ENCODE measurements at regions not wholly inside any gene's neighbourhood (a gene's known extent, or its start where the extent isn't known, plus 50 kb on each side); places are given as distances from the start of the nearest gene placed in this dataset.

DNA sequence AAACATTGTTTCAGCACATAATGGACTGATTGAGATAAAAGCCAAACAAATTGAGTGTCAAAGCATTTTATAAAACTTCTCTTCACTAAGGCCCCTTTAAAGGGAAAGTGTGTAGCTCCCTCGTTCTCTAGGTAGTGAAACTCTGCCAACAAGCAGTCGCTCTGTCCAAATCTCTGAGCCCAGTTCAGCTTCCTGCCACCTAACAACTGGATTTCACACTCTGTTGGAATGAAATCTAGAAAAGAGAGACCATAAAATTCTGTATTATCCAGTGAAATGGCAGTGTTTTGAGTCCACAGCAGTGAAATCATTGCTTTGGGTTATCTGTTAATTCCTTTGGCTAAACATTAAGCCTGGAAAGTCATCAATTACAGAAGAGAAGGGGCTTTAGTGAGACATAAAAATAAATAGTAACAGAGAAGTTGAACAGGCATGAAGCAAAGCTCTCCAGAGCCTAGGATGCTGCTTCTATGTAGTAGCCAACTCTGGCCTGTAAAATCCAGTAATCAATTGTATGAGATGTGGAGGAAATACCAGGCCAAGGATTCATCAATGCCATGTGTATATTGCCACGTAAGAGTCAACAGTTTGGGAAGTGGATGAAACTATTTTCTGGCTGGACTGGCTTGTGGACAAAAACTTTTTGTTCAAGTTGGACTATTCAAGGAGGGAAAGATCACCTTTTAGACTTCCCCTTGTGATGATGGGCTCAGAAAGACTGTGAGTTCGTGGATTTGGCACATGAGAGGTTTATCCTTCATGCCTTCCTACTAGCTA lies 122.5 kb downstream of the WIF1 start:
- DNase-seq (no peak), ATAC-seq (peak; percentile 64 to 84)
- Histone ChIP-seq H3K36me3 (no peaks in the 10 kb centered on the region), H3K4me1 (peaks cover 15% of the 10 kb centered on the region), H3K27ac (peak overlapping the region; percentile 62), H3K9me3 (no peaks in the 10 kb centered on the region), H3K4me3 (no peak overlapping the region), H3K27me3 (ENCODE audit: low read depth) (no peaks in the 10 kb centered on the region)
- TF ChIP-seq, protein P1, sequence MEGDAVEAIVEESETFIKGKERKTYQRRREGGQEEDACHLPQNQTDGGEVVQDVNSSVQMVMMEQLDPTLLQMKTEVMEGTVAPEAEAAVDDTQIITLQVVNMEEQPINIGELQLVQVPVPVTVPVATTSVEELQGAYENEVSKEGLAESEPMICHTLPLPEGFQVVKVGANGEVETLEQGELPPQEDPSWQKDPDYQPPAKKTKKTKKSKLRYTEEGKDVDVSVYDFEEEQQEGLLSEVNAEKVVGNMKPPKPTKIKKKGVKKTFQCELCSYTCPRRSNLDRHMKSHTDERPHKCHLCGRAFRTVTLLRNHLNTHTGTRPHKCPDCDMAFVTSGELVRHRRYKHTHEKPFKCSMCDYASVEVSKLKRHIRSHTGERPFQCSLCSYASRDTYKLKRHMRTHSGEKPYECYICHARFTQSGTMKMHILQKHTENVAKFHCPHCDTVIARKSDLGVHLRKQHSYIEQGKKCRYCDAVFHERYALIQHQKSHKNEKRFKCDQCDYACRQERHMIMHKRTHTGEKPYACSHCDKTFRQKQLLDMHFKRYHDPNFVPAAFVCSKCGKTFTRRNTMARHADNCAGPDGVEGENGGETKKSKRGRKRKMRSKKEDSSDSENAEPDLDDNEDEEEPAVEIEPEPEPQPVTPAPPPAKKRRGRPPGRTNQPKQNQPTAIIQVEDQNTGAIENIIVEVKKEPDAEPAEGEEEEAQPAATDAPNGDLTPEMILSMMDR (IDR thresholded peaks at IDR 0.05), result no peak
- intact Hi-C loops (cut with DNase I), result no loop called here

- ATAC-seq, result peak in 1 of 2 donors; percentile 62
- H3K27ac ChIP-seq, result peak overlapping the region; percentile 53
- no peaks in the 10 kb centered on the region for H3K27me3 ChIP-seq (ENCODE audit: low read depth)
- TF ChIP-seq, protein P1 (IDR thresholded peaks at IDR 0.05), result no peak
- no peak overlapping the region for H3K4me3 ChIP-seq
- no peak for DNase-seq
- no peaks in the 10 kb centered on the region for H3K9me3 ChIP-seq
- no peaks in the 10 kb centered on the region for H3K36me3 ChIP-seq
- intact Hi-C loops (cut with DNase I), result no loop called here
- H3K4me1 ChIP-seq, result peaks cover 15% of the 10 kb centered on the region
These were observed 122.0 kb downstream of the WIF1 start for GRCh38 chr12:64999148-64999425.

Measured in lower lobe of right lung (tissue), 2 donors.